Activated CD4-positive, alpha-beta T cell treated with anti-CD3 and anti-CD28 coated beads, Interleukin-2, amount 50 U/mL, for 1 hour (primary cell): ENCODE measurements at regions not wholly inside any gene's neighbourhood (a gene's known extent, or its start where the extent isn't known, plus 50 kb on each side); places are given as distances from the start of the nearest gene placed in this dataset.
A peak's percentile ranks its signal among the peaks of the same experiment; 100 is the strongest.

ENCODE experiments used
- DNase-seq: peaks from one replicate; pipeline ENCODE4 v3.0.0-alpha.2; 2020

GRCh38 chr9:129275626-129276247 lies 97.7 kb upstream of the IER5L start:
- no peak for DNase-seq

GRCh38 chr9:129273941-129274684 lies 96.1 kb upstream of the IER5L start:
- no peak for DNase-seq

- no peak for DNase-seq
Measured at GRCh38 chr9:129273136-129273895, 95.3 kb upstream of the IER5L start.

GRCh38 chr9:129272348-129273025 lies 94.4 kb upstream of the IER5L start:
- DNase-seq = no peak

- DNase-seq = no peak
Measured at GRCh38 chr9:129270903-129271431, 92.9 kb upstream of the IER5L start.

DNA sequence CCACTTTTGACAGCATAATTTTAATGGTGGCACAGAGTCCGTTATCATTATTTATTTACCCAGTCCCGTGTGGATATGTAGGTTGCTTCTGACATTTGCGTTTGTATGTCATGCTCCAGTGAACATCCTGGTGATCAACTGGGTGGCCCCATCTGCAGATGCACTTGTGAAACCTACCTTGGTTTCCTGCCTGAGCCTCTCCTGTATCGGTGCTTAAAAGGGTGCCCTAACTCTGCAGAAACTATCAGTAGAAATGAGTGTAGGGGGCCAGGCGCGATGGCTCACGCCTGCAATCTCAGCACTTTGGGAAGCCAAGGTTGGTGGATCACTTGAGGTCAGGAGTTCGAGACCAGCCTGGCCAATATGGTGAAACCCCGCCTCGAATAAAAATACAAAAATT lies 92.1 kb upstream of the IER5L start:
- DNase-seq = peak; percentile 16

DNA sequence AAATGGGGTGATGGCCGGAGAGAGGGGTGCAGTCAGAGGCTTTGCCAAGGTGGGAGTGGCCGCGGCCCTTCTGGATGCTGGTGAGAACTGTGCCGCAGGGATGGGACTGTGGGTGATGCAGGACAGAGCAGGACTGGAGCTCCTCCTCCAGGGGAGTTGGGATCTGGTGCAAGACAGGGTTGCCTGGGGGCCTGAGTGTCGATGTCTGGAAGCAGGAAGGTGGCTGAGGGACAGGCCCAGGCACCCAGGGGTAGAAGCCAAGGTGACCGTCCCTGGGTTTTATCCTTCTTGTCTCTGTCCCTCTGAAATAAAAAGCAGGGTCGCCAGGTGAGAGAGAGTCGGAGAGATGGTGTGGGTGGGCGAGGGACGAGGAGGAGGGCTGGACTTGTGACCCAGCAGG lies 89.1 kb upstream of the IER5L start:
- no peak for DNase-seq

DNA sequence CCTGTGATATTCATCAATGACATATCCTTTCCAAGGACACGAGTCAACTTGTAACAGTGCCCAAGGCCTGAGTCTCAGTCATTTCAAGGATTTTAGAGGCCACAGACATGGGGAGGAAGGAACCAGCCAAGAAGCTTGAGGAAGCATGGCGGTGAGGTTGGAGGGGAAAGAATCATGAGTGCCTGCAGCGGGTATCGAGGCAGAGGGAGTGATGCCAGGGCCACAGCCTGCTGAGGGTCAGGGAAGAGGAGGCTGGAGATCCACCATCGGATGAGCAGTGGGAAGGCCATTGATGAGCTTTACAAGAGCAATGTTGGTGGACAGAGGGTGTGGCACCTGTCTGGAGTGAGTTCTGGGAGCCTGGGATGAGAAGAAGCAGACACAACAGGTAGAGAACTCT lies 88.5 kb upstream of the IER5L start:
- DNase-seq = no peak

DNA sequence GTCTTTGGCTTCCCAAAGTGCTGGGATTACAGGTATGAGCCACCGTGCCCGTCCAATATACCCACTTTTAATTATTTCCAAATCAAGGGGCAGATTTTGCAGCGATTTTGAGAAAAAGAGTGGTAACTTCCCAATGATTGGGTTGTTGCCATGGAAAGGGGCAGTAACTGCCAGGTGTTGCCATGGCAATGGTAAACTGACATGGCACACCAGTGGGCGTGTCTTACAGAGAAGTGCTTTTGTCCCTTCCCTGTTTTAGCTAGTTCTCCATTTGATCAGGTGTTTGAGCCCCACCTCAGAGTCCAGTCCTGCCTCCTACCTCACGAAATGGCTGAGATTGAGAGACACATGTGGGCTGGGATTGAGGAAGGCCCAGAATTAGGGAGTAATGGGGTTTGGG lies 86.3 kb upstream of the IER5L start:
- DNase-seq = no peak

DNA sequence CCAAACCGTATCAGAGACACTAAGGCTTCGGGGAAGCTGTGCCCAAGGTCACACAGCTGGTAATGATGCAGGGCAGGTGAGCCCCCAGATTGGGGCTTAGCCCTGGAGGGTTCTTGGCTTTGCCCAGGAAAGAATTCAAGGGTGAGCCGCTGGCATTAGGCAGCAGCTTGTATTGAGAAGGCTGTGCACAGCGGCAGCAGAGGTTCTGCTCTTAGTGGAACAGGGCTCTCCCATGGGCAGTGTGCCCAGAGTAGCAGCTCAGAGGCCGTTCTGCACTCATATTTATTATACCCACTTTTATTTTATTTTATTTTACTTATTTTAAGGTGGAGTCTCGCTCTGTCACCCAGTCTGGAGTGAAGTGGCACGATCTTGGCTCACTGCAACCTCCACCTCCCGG lies 85.8 kb upstream of the IER5L start:
- no peak for DNase-seq

GRCh38 chr9:129262261-129262660 lies 84.2 kb upstream of the IER5L start:
- DNase-seq = no peak

GRCh38 chr9:129259375-129259774 lies 81.3 kb upstream of the IER5L start:
- DNase-seq = no peak

DNA sequence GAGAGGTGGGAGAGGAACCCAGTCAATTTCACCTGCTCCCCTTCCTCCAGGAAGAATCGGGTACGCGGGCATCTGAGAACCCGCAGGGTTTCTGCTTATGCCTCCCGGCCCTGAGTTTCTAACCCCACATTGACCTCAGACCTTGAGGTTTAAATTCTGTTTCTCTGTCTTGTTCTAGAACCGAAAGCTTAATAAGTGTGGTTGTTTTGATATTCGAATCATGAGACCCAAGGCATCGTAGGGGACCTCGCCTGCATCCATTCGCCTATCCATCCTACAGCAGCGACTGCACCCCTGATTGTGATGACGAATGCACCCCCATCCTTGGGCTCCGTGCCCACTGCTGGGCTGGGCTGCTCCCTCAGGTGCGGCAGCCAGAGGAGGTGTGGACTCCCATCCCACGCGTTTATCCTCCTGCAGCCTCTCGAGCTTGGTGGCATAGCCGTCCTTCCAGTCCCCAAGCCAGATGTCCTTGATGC lies 80.8 kb upstream of the IER5L start:
- DNase-seq = no peak

DNA sequence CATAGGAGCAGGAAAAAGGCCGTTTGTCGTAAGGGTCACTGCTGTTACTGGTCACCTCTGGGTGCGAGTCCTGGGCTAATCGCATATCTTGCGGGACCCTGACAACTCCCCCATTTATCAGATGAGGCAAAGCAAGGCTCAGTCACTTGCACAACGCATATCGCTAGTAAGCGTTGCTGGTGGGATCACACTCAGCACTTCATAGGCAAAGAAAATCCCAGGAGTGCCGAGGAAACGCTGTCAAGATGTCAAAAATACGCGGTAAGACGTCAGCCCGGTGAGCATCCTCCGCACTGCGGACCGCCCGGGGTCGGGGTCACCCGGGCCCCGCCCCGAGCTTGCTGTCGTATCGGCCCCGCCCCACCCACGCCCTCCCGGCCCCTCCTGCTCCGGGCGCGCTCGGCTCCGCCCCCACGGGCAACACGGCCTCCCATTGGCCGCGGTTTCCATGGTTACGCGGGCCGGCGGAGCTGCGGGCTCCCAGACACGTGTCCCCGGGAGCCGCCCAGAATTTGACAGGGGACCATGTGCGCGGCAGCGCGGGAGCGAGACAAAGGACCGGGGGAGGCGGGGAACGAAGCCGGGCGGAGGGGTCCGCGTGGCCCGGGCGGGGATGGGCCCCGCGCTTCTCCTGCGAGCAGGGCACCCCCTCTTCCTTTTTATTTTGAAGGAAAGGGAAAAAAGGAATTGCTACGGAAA lies 80.2 kb upstream of the IER5L start:
- DNase-seq = peak; percentile 90

DNA sequence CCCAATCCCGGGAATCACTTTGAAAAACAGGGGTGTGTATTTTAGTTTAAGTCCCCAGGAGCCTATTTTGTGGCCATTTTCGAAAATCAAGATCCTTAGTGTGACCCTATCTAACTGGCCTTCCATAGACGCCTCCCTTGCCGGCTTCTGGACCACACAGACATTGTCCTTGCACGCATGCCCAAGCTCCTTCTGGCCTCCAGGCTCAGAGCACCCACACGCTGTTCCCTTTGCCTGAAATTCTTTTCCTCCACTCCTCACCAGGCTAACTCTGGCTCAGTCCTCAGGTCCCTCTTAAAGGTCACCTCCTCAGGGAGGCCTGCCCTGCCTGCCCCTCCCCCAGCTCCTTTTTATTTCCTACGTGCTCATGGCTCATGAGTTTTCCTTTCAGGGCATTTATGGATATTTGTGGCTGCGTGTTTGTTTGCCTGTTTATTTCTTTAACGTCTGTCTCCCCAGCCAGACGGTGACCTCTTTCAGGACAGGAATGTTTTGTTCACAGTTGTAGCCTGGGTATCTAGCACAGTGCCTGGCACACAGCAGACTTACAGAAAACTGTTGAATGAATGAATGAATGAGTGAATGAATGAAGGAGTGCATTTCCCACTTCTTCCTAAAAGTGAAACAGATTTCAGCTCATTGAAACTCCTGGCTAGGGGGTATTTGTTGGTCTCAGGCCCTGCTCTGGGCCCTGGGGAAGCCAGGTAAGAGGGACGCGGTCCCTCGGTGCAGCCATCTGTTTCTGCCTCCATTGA lies 79.1 kb upstream of the IER5L start:
- DNase-seq = no peak

GRCh38 chr9:129254566-129255287 lies 76.7 kb upstream of the IER5L start:
- DNase-seq = no peak

- DNase-seq = no peak
Measured at GRCh38 chr9:129253803-129254381, 75.8 kb upstream of the IER5L start.

GRCh38 chr9:129252937-129253802 lies 75.1 kb upstream of the IER5L start:
- no peak for DNase-seq

DNA sequence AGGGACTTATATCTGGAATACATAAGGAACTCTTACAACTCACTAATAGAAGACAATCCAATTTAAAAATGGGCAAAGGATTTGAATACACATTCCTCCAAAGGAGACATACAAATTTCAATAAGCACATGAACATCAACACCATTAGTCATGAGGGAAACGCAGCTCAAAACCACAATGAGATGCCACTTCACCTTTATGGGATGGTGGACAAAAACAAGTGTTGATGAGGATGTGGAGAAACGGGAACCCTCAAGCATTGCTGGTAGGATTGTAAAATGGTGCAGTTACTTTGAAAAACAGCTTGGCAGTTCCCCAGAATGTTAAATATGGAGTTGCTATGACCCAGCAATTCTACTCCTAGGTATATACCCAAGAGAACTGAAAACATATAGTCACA lies 72.7 kb upstream of the IER5L start:
- no peak for DNase-seq
